Activated CD8-positive, alpha-beta T cell treated with anti-CD3 and anti-CD28 coated beads for 36 hours (primary cell): ENCODE measurements at regions not wholly inside any gene's neighbourhood (a gene's known extent, or its start where the extent isn't known, plus 50 kb on each side); places are given as distances from the start of the nearest gene placed in this dataset.

Source experiments
- ATAC-seq: fragments of 200-7000 bp; cut with Tn5 transposase; one replicate; pipeline ENCODE4 v1.10.0; 2021; ENCODE audit warnings: mild to moderate bottlenecking, moderate library complexity
- CTCF ChIA-PET: fragments of 350-600 bp; sonication (Branson Sonifier 250); formaldehyde crosslinking; loops from one replicate; lab custom pipeline; 2021; ENCODE audit warnings: antibody characterized with exemption; lab: Charles Lee
- POLR2A ChIA-PET: fragments of 350-600 bp; sonication (Branson Sonifier 250); formaldehyde crosslinking; loops from one replicate; lab custom pipeline; 2021; ENCODE audit warnings: antibody characterized with exemption; lab: Charles Lee
- DNase-seq: peaks from one replicate; pipeline ENCODE4 v3.0.0-alpha.2; 2020
- H3K27ac Mint-ChIP-seq: one replicate; pipeline ENCODE4 v1.8.0; 2021; ENCODE audit warnings: mild to moderate bottlenecking, mixed read lengths
- H3K27me3 Mint-ChIP-seq: one replicate; pipeline ENCODE4 v1.8.0; 2021; ENCODE audit warnings: mixed read lengths
- H3K36me3 Mint-ChIP-seq: one replicate; pipeline ENCODE4 v1.8.0; 2021; ENCODE audit warnings: low read depth, mixed read lengths
- H3K4me1 Mint-ChIP-seq: one replicate; pipeline ENCODE4 v1.8.0; 2021; ENCODE audit warnings: low read depth, mixed read lengths
- H3K4me3 Mint-ChIP-seq: one replicate; pipeline ENCODE4 v1.8.0; 2021; ENCODE audit warnings: mild to moderate bottlenecking, moderate library complexity, mixed read lengths
- H3K9me3 Mint-ChIP-seq: one replicate; pipeline ENCODE4 v1.8.0; 2021; ENCODE audit warnings: mixed read lengths
- CTCF ChIP-seq: fragments of 200-600 bp; IDR thresholded peaks from one replicate; pipeline ENCODE4 v1.8.0; 2022; ENCODE audit warnings: antibody characterized with exemption, mild to moderate bottlenecking
- intact Hi-C: fragments of 100-400 bp; cut with micrococcal nuclease; formaldehyde crosslinking; loops from one replicate; pipeline ENCODE4 v1.10.0; 2022

GRCh38 chr17:6343191-6343590 lies 91.7 kb downstream of the AIPL1 start:
- Mint-ChIP-seq H3K4me3 (no peak overlapping the region), H3K9me3 (no peaks in the 10 kb centered on the region), H3K36me3 (no peaks in the 10 kb centered on the region), H3K27ac (no peak overlapping the region), H3K27me3 (peaks cover 12% of the 10 kb centered on the region), H3K4me1 (no peaks in the 10 kb centered on the region)
- intact Hi-C loops = no loop called here
- CTCF ChIA-PET = no interaction called here
- ATAC-seq (no peak), DNase-seq (no peak)
- POLR2A ChIA-PET = no interaction called here
- no peak for TF ChIP-seq CTCF

- H3K27ac Mint-ChIP-seq = no peak overlapping the region
- H3K36me3 Mint-ChIP-seq = no peaks in the 10 kb centered on the region
- TF ChIP-seq CTCF = no peak
- H3K9me3 Mint-ChIP-seq = no peaks in the 10 kb centered on the region
- DNase-seq (no peak), ATAC-seq (no peak)
- ChIA-PET POLR2A (interaction anchor here (0.5 to 0.7 kb wide), 2 partner anchors 15 to 837 kb away, joined by 3 read pairs; no protein-coding TSS in a partner anchor), CTCF (interaction anchor here (1.3 kb wide), 1 partner anchor 49 kb away, joined by 3 read pairs; no protein-coding TSS in a partner anchor)
- intact Hi-C loops = no loop called here
- H3K4me3 Mint-ChIP-seq = no peak overlapping the region
- H3K4me1 Mint-ChIP-seq = no peaks in the 10 kb centered on the region
- H3K27me3 Mint-ChIP-seq = peaks cover 7% of the 10 kb centered on the region
Measured at GRCh38 chr17:6340708-6341107, 94.2 kb downstream of the AIPL1 start.

GRCh38 chr17:6334386-6334785 lies 100.5 kb downstream of the AIPL1 start:
- ChIA-PET POLR2A (no interaction called here), CTCF (no interaction called here)
- intact Hi-C loops = no loop called here
- Mint-ChIP-seq H3K4me1 (no peaks in the 10 kb centered on the region), H3K4me3 (no peak overlapping the region), H3K9me3 (no peaks in the 10 kb centered on the region), H3K27ac (no peak overlapping the region), H3K27me3 (peaks cover 5% of the 10 kb centered on the region), H3K36me3 (no peaks in the 10 kb centered on the region)
- TF ChIP-seq CTCF = no peak
- DNase-seq = no peak
- ATAC-seq = no peak

- H3K4me3 Mint-ChIP-seq = no peak overlapping the region
- DNase-seq (no peak), ATAC-seq (no peak)
- no peaks in the 10 kb centered on the region for H3K9me3 Mint-ChIP-seq
- no peak for TF ChIP-seq CTCF
- H3K36me3 Mint-ChIP-seq = no peaks in the 10 kb centered on the region
- intact Hi-C loops = no loop called here
- H3K27me3 Mint-ChIP-seq = peaks cover 25% of the 10 kb centered on the region
- no peak overlapping the region for H3K27ac Mint-ChIP-seq
- H3K4me1 Mint-ChIP-seq = no peaks in the 10 kb centered on the region
- POLR2A ChIA-PET = no interaction called here
- CTCF ChIA-PET = interaction anchor here (1.6 kb wide), 1 partner anchor 82 kb away, joined by 3 read pairs; no protein-coding TSS in a partner anchor
Measured at GRCh38 chr17:6330936-6331335, 104.0 kb downstream of the AIPL1 start.

GRCh38 chr17:6328279-6328678 lies 106.6 kb downstream of the AIPL1 start:
- ChIA-PET POLR2A (no interaction called here), CTCF (no interaction called here)
- no peak for DNase-seq
- no peak overlapping the region for H3K4me3 Mint-ChIP-seq
- intact Hi-C loops = no loop called here
- no peaks in the 10 kb centered on the region for H3K9me3 Mint-ChIP-seq
- no peaks in the 10 kb centered on the region for H3K36me3 Mint-ChIP-seq
- H3K4me1 Mint-ChIP-seq = no peaks in the 10 kb centered on the region
- no peak for TF ChIP-seq CTCF
- H3K27ac Mint-ChIP-seq = no peak overlapping the region
- peaks cover 28% of the 10 kb centered on the region for H3K27me3 Mint-ChIP-seq
- ATAC-seq = no peak
